ENCODE measurements at regions not wholly inside any gene's neighbourhood (a gene's known extent, or its start where the extent isn't known, plus 50 kb on each side); places are given as distances from the start of the nearest gene placed in this dataset.

- no peak for TF ChIP-seq CTCF (conservative IDR thresholded peaks at IDR 0.05; ENCODE audit: low read depth, low read length)
- H3K4me3 ChIP-seq (ENCODE audit: low read depth, low read length): no peak overlapping the region
- no peak for DNase-seq (ENCODE audit: low read depth)
These were observed 441.3 kb upstream of the ADAMTSL1 start for GRCh38 chr9:18032636-18033035.

- no peak for DNase-seq (ENCODE audit: low read depth)
- no peak overlapping the region for H3K4me3 ChIP-seq (ENCODE audit: low read depth, low read length)
- no peak for TF ChIP-seq CTCF (conservative IDR thresholded peaks at IDR 0.05; ENCODE audit: low read depth, low read length)
These were observed 437.3 kb upstream of the ADAMTSL1 start for GRCh38 chr9:18036422-18037187.

GRCh38 chr9:18037981-18038380 lies 436.0 kb upstream of the ADAMTSL1 start:
- TF ChIP-seq CTCF (conservative IDR thresholded peaks at IDR 0.05; ENCODE audit: low read depth, low read length): no peak
- DNase-seq (ENCODE audit: low read depth): no peak

GRCh38 chr9:18040327-18040726 lies 433.6 kb upstream of the ADAMTSL1 start:
- no peak overlapping the region for H3K4me3 ChIP-seq (ENCODE audit: low read depth, low read length)
- no peak for TF ChIP-seq CTCF (conservative IDR thresholded peaks at IDR 0.05; ENCODE audit: low read depth, low read length)
- DNase-seq (ENCODE audit: low read depth): no peak

More at GRCh38 chr9:18037981-18038380, 436.0 kb upstream of the ADAMTSL1 start:
- H3K4me3 ChIP-seq (ENCODE audit: low read depth, low read length): no peak overlapping the region

- TF ChIP-seq CTCF (conservative IDR thresholded peaks at IDR 0.05; ENCODE audit: low read depth, low read length): no peak
- no peak for DNase-seq (ENCODE audit: low read depth)
- H3K4me3 ChIP-seq (ENCODE audit: low read depth, low read length): no peak overlapping the region
These were observed 430.0 kb upstream of the ADAMTSL1 start for GRCh38 chr9:18043978-18044377.

GRCh38 chr9:18045326-18045725 lies 428.6 kb upstream of the ADAMTSL1 start:
- TF ChIP-seq CTCF (conservative IDR thresholded peaks at IDR 0.05; ENCODE audit: low read depth, low read length): no peak
- no peak overlapping the region for H3K4me3 ChIP-seq (ENCODE audit: low read depth, low read length)
- no peak for DNase-seq (ENCODE audit: low read depth)

- DNase-seq (ENCODE audit: low read depth): no peak
- TF ChIP-seq CTCF (conservative IDR thresholded peaks at IDR 0.05; ENCODE audit: low read depth, low read length): no peak
- H3K4me3 ChIP-seq (ENCODE audit: low read depth, low read length): no peak overlapping the region
These were observed 427.9 kb upstream of the ADAMTSL1 start for GRCh38 chr9:18046068-18046467.

All from epithelial cell of proximal tubule (primary cell).